DMS 273 (cell line): ENCODE measurements at regions not wholly inside any gene's neighbourhood (a gene's known extent, or its start where the extent isn't known, plus 50 kb on each side); places are given as distances from the start of the nearest gene placed in this dataset.

ENCODE experiments used
- DNase-seq: peaks from one replicate; lab custom pipeline; 2025; ENCODE audit not compliant: unreplicated experiment; lab: John Stamatoyannopoulos, UW

- no peak for DNase-seq
Observed at GRCh38 chr20:19945732-19946670, 71.2 kb upstream of the NAA20 start.

GRCh38 chr20:19947611-19948264 is 69.4 kb upstream of the NAA20 start:
- peak; percentile 69 for DNase-seq

DNA sequence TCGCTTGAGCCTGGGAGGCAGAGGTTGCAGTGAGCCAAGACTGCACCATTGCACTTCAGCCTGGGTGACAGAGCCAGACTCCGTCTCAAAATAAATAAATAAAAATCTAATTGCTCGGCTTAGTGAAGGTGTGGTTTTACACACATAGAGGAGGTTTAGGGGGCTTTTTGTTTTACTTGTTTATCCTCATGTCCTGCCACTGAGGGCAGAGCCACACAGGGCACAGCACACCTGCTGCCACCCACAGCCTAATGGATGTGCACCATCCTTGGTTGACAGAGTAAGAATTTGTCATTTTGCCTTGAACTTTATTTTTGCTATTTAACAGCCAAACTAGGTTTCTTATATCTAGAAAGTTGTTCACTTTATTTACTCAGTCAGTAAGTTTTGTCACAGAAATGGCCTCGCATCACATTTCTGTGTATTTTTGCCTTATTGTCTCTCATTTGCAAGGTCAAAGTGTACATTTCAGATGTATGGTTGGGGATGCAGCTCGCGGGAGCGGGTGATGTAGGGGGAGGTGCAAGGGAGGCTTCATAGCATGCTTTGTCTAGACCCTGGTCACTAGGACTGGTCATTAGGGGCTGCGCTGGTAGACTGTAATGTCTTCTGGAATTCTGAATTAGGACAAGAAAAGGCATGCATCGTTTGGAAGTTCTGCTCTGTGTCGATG is 67.8 kb upstream of the NAA20 start:
- no peak for DNase-seq

- no peak for DNase-seq
Observed at GRCh38 chr20:19950042-19950441, 67.1 kb upstream of the NAA20 start.

DNA sequence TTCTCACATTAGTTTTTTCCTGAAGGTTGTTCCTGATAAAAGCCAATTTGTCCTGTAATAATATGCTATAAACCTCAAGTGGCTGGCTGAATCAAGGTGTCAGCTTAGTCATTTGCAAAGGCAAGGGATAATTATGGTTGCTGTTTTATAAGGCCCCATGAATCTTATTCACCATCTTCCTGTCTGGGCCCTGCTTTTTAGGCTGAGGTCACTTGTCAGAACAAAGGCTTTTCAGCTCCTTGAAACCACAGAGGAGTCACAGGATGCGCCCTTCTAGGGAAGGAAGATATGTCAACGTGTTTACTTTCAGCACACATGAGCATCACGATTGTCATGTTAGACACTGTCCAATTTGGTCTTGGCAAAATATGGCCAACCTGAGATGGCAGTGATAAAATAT is 64.8 kb upstream of the NAA20 start:
- DNase-seq, result no peak

DNA sequence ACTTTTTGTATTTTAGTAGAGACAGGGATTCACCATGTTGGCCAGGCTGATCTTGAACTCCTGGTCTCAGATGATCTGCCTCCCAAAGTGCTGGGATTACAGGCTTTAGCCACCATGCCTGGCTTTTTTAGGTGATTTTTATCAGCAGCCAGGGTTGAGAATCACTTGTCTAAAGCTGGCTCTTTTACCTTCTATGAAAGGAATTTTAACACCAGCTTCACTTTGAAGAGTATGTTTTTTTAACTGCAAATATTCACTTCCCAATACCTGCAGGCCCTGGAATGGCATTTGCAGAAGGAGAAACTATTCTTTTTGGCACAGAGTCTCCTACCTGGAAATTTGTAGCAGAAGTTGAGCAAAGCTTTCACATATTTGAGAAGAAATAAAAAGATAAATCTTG is 63.6 kb upstream of the NAA20 start:
- no peak for DNase-seq

DNA sequence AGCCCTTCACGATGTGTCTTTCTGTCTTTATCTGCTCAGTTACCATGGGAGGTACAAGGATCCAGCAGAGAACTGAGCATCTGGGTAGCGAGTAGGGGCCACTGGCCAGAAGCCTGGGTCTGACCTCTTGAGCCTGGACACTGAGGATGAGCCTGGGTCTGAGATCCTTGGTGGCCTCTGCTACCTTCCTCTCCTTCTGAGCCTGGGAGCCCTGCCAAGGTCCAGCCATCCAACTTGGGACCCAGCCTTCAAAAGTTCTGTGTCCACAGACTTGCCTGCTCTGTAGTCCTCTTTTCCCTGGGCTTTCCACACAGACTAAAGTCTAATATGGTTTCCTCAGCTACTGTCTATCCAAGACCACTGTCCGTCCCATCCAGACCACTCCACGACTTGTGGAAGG is 60.2 kb upstream of the NAA20 start:
- no peak for DNase-seq

DNA sequence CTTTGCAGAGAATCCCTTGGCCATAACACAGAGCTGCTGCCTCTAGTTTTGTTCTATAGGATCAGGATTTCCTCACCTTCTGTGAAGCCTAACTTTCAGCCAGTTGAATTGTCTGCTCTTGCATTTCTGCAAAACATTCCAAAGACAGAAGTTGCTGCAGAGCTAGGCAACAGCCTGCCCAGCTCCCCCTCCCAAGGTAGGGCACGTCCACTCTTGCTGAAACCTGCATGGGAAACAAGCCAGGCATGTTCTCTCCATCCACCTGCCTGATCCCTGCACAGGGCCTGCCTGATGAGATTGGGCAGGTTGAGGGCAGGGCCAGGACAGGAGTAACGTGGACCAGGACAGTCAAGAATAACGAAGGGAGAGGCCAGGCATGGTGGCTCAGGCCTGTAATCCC is 58.9 kb upstream of the NAA20 start:
- peak; percentile 13 for DNase-seq

DNA sequence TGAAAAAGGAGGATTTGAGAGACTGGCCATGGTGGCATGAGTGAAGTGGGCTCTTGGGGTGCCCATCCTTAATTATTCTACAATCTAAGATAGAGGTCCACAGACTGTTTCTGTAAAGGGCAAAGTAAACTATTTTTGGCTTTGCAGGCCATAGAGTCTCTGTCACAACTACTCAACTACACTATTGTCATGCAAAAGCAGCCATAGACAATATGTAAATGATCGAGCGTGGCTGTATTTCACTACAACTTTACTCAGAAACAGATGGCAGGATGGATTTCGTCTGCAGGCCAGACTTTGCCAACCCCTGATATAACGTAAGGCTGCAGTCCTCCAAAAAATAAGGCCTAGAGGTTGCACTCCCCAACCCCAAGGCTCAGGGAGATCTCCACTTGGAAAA is 58.2 kb upstream of the NAA20 start:
- peak; percentile 18 for DNase-seq

DNA sequence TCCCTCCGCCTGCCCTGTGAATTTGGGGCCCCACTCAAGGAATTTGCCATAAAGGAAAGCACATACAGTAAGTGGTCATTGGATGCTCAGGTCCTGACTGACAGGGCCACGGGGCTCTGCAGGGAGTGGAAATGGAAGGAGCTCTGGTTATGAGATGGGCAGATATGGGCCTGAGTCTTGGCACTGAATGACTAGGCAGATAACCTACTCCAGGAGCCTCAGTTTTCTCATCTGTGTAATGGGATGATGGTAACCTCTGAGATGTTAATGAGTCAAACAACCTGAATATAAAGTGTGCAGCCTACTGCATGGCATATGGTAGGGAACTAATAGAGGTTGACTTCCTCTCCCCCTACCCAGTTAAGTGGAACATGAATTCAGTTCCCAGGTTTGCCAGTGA is 56.4 kb upstream of the NAA20 start:
- DNase-seq, result no peak

DNA sequence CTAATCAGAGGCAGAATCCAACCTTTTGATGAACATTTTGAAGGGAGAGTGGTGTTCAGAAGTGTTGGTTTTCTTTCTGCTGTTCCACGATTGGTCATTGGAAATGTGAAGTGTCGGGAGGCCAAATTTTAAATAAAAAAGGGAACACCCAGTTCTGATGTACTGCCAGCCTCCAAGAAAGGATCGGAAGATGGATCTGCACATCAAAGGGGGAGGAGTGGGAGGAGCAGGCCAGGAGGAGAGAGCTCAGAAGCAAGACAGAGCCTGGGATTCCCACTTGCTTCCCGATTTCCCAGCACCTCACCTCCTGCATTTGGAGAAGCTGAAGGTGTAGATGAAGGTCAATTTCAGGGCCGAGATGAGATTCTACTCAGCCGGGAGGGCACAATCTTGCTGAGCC is 55.9 kb upstream of the NAA20 start:
- no peak for DNase-seq

DNA sequence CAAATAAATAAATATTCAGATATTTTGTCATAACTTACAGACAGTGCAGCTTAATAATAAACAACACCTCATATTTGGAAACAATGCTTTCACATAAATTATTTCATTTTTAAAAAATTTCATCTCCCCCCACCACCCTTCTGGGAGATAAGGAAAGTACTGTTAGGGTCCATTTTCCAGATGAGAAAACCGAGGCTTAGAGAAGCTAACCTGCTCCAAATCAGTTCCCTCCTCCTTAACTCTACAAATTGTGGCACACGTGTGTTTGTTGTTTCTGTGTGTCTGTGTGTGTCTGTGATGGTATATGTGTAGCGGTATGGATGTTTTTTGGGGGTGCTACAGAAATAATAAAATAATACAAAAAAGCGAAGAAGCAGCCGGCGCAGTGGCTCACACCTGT is 54.2 kb upstream of the NAA20 start:
- no peak for DNase-seq

DNA sequence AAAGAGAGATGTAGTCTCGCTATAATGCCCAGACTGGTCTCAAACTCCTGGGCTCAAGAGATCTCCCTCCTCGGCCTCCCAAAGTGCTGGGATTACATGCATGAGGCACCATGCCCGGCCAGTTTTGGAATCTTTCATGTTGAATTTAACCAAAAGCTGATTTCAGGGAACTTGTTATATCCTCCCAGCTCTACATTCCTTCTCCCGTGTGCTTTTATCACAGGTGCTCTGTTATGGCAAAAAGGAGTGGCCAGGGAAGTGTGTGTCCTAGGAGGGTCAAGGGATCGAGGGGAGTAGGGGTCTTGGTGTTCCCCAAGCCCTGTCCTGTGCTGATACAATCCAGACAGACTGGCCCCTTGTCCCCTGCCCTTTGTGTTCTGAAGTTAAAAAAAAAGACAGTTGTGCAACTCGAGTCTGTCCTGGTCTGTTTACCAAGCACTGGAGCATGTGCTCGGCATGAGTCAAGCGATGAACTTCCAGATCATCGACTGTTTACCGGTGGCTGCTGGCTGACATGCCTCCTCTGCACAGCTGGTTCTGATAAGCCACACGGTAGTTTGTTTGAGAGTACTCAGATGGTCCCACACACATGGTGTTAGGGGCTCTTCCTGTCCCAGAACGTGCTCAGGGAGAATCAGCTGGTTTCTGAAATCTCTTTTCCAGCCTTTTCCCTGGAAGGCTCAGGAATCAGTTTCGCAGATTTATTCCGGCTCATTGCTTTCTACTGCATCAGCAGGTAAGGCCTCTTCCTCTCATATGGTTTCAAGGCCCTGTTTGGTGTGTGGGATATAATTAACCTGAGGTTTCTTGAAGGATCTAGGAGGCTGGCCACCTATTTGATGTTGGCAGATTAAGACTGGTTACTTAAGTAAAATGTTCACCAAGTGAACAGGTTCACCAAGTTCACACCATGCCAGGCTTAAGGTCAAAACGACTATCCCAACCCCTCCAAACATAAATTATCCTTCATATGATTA is 52.6 kb upstream of the NAA20 start:
- DNase-seq, result peak; percentile 34

GRCh38 chr20:19966840-19967239 is 50.3 kb upstream of the NAA20 start:
- DNase-seq, result no peak
